K562 (cell line): ENCODE measurements at regions not wholly inside any gene's neighbourhood (a gene's known extent, or its start where the extent isn't known, plus 50 kb on each side); places are given as distances from the start of the nearest gene placed in this dataset.

Source experiments
- ATAC-seq: fragments of 200-7000 bp; cut with Tn5 transposase; 3 replicates; pipeline ENCODE4 v1.9.1; 2020; ENCODE audit warnings: moderate library complexity
- BruUV-seq: library from RNA; stranded (reverse); fragments of 400-500 nt; replicated peaks from 2 replicates; lab custom pipeline; 2021; lab: Mats Ljungman, UMichigan
- CTCF ChIA-PET: fragments of 300-600 bp; formaldehyde crosslinking; extraction: SDS; loops from one replicate; lab custom pipeline; 2021; ENCODE audit warnings: low intra/inter-chr PET ratio; lab: Yijun Ruan, JAX
- POLR2A ChIA-PET: fragments of 300-600, 350-650 bp; sonication (Branson Sonifier 250); formaldehyde crosslinking; extraction: SDS; loops from one replicate; lab custom pipeline; 2021; ENCODE audit warnings: antibody characterized with exemption, inconsistent platforms; lab: Yijun Ruan, JAX
- DNase-seq, 4 experiments: peaks; one replicate each; pipeline versions ENCODE4 v3.0.0 to v3.0.0-alpha.2; 2011 to 2018; ENCODE audit warnings: low spot score in 3 of 4, mixed read lengths in 3 of 4; ENCODE audit errors: extremely low read depth in 1 of 4
- FAIRE-seq: peaks from 2 replicates; lab custom pipeline; 2011; peaks lifted over from hg19 to GRCh38; lab: Jason Lieb, UNC
- H2AFZ ChIP-seq: 2 replicates; pipeline ENCODE4 v1.6.0; 2011; ENCODE audit warnings: low read depth, low read length, control low read depth, inconsistent platforms
- H3K27ac ChIP-seq: fragments of 200-600 bp; 3 replicates; pipeline ENCODE4 v1.8.0; 2011; ENCODE audit warnings: low read depth, mild to moderate bottlenecking, control low read depth, inconsistent platforms, low read length, moderate library complexity, mixed read lengths; ENCODE audit errors: extremely low read depth
- H3K27me3 ChIP-seq, 2 experiments: fragments of 300-600 bp in 1 of 2; 2 replicates in 1 of 2; 3 replicates in 1 of 2; pipeline versions ENCODE4 v1.6.0 to v1.8.0; 2011; ENCODE audit warnings: inconsistent platforms in 2 of 2, low read length in 2 of 2, mild to moderate bottlenecking in 1 of 2, mixed read lengths in 1 of 2, moderate library complexity in 1 of 2; ENCODE audit not compliant: control insufficient read depth in 2 of 2, insufficient read depth in 2 of 2
- H3K36me3 ChIP-seq: fragments of 300-600 bp; 3 replicates; pipeline ENCODE4 v1.8.0; 2011; ENCODE audit warnings: mild to moderate bottlenecking, low read length, inconsistent platforms; ENCODE audit not compliant: control insufficient read depth, insufficient read depth
- H3K4me1 ChIP-seq, 2 experiments: fragments of 200-600 bp in 1 of 2; replicated peaks in 1 of 2; 2 replicates in 1 of 2; 3 replicates in 1 of 2; pipeline versions ENCODE4 v1.5.1 to v1.8.0; 2011; ENCODE audit warnings: inconsistent platforms in 2 of 2, low read length in 2 of 2, mild to moderate bottlenecking in 1 of 2, mixed read lengths in 1 of 2, moderate library complexity in 1 of 2; ENCODE audit not compliant: control insufficient read depth in 2 of 2, insufficient read depth in 2 of 2
- H3K4me2 ChIP-seq: 2 replicates; pipeline ENCODE4 v1.6.1; 2011; ENCODE audit warnings: low read length, control low read depth, inconsistent platforms, mixed read lengths; ENCODE audit not compliant: insufficient read depth
- H3K4me3 ChIP-seq: fragments of 200-600 bp; sonication (generic), shearing (Covaris generic); 2 replicates; pipeline ENCODE4 v1.5.1; 2016; ENCODE audit warnings: control low read depth, inconsistent platforms
- H3K79me2 ChIP-seq: fragments of 200-600 bp; 3 replicates; pipeline ENCODE4 v1.8.0; 2011; ENCODE audit warnings: low read length, inconsistent platforms; ENCODE audit not compliant: control insufficient read depth, insufficient read depth
- H3K9ac ChIP-seq, 2 experiments: 2 replicates each; pipeline versions ENCODE4 v1.6.0 to v1.6.1; 2011; ENCODE audit warnings: low read depth in 2 of 2, low read length in 2 of 2, control low read depth in 1 of 2, inconsistent platforms in 1 of 2, mild to moderate bottlenecking in 1 of 2, mixed read lengths in 1 of 2; ENCODE audit not compliant: insufficient read depth in 1 of 2
- H3K9me1 ChIP-seq: one replicate; pipeline ENCODE4 v1.6.0; 2011; ENCODE audit warnings: inconsistent platforms, mild to moderate bottlenecking, low read length, moderate library complexity; ENCODE audit not compliant: control insufficient read depth, insufficient read depth
- H3K9me3 ChIP-seq: replicated peaks from 2 replicates; pipeline ENCODE4 v1.5.1; 2011; ENCODE audit warnings: low read depth, low read length, inconsistent platforms; ENCODE audit not compliant: control insufficient read depth, insufficient read depth
- H4K20me1 ChIP-seq: replicated peaks from 2 replicates; pipeline ENCODE4 v1.6.1; 2011; ENCODE audit warnings: low read length, inconsistent platforms, mixed read lengths; ENCODE audit not compliant: control insufficient read depth, insufficient read depth
- CEBPB ChIP-seq: fragments of 450-650 bp; IDR thresholded peaks from 2 replicates; pipeline ENCODE4 v1.6.1; 2016; ENCODE audit warnings: missing genetic modification characterization, missing compliant biosample characterization
- FIP1L1 ChIP-seq: fragments of 200-400 bp; formaldehyde crosslinking; IDR thresholded peaks from 2 replicates; pipeline ENCODE4 v1.6.1; 2018; ENCODE audit warnings: mild to moderate bottlenecking, low read depth, low read length; ENCODE audit not compliant: poor library complexity, severe bottlenecking
- FOXA1 ChIP-seq: fragments of 450-650 bp; IDR thresholded peaks from 2 replicates; pipeline ENCODE4 v1.6.1; 2016; ENCODE audit warnings: mild to moderate bottlenecking, borderline replicate concordance
- FOXO4 ChIP-seq: fragments of 450-650 bp; formaldehyde crosslinking; IDR thresholded peaks from 2 replicates; pipeline ENCODE4 v1.4.0; 2020; ENCODE audit warnings: mild to moderate bottlenecking, moderate library complexity
- RFX1 ChIP-seq: fragments of 450-650 bp; IDR thresholded peaks from 2 replicates; pipeline ENCODE4 v1.6.1; 2016; ENCODE audit warnings: mild to moderate bottlenecking, moderate library complexity
- XRCC4 ChIP-seq: IDR thresholded peaks from one replicate; pipeline ENCODE4 v1.6.1; 2011; ENCODE audit not compliant: insufficient read depth, insufficient read length; ENCODE audit errors: extremely low read depth
- ZNF507 ChIP-seq: conservative IDR thresholded peaks from 2 replicates; pipeline ENCODE4 v1.6.1; 2017; ENCODE audit warnings: missing genetic modification characterization, missing compliant biosample characterization
- ZNF764 ChIP-seq: fragments of 250-450 bp; sonication (Bioruptor Pico); IDR thresholded peaks from 2 replicates; pipeline ENCODE4 v1.4.0; 2020; ENCODE audit warnings: low read depth, mild to moderate bottlenecking, moderate library complexity
- in situ Hi-C: fragments of 300-500 bp; cut with MboI; formaldehyde crosslinking; loops from 4 replicates; pipeline ENCODE4 v1.15.0; 2018; ENCODE audit warnings: inconsistent platforms, mixed read lengths
- intact Hi-C: fragments of 100-400 bp; cut with micrococcal nuclease; formaldehyde crosslinking; loops from 2 replicates; pipeline ENCODE4 v1.14.2; 2022
- TF ChIP-seq, protein P1 (sequence below): fragments of 450-650 bp; IDR thresholded peaks from one replicate; pipeline ENCODE4 v1.6.1; 2018; ENCODE audit warnings: mild to moderate bottlenecking, moderate library complexity; ENCODE audit not compliant: partially characterized antibody
- TF ChIP-seq, protein P2 (sequence below): fragments of 450-650 bp; conservative IDR thresholded peaks from 2 replicates; pipeline ENCODE4 v1.6.1; 2016; ENCODE audit warnings: missing genetic modification characterization, low read depth, mild to moderate bottlenecking, control low read depth, missing compliant biosample characterization

DNA sequence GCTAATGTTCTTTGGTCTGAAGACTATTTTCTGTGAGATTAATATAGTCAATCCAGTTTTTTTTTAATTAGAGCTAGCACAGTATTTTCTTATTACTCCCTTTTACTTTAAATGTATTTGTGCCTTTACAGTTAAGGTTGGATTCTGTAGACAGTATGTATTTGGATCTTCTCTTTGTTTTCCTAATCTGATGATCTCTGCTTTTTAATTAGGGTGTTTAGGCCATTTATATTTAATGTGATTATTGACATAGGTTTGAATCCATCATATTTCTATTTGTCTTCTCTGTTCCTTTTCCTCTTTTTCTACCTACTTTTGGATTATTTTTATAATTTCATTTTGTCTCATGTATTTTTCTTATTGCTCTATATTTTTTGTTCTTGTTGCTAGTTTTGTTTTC lies 437.7 kb downstream of the CPS1 start:
- no TSS peak for BruUV-seq
- intact Hi-C loops, result no loop called here
- no peak for FAIRE-seq

GRCh38 chr2:210997373-210997772 lies 441.0 kb downstream of the CPS1 start:
- FAIRE-seq, result no peak
- POLR2A ChIA-PET, result no interaction called here

More for the DNA sequence above, 437.7 kb downstream of the CPS1 start:
- Histone ChIP-seq H3K9me3 (no peaks in the 10 kb centered on the region), H3K4me2 (no peak overlapping the region), H2AFZ (no peak overlapping the region), H3K79me2 (no peaks in the 10 kb centered on the region), H3K4me1 (no peaks in the 10 kb centered on the region), H3K36me3 (no peaks in the 10 kb centered on the region), H3K27me3 (no peaks in the 10 kb centered on the region), H4K20me1 (no peaks in the 10 kb centered on the region), H3K4me3 (no peak overlapping the region), H3K9me1 (no peaks in the 10 kb centered on the region), H3K9ac (no peak overlapping the region), H3K27ac (no peak overlapping the region)
- no peak for DNase-seq
- POLR2A ChIA-PET, result no interaction called here
- peak; percentile 61 for TF ChIP-seq ZNF507
- TF ChIP-seq, protein P1, sequence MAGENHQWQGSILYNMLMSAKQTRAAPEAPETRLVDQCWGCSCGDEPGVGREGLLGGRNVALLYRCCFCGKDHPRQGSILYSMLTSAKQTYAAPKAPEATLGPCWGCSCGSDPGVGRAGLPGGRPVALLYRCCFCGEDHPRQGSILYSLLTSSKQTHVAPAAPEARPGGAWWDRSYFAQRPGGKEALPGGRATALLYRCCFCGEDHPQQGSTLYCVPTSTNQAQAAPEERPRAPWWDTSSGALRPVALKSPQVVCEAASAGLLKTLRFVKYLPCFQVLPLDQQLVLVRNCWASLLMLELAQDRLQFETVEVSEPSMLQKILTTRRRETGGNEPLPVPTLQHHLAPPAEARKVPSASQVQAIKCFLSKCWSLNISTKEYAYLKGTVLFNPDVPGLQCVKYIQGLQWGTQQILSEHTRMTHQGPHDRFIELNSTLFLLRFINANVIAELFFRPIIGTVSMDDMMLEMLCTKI, result no peak
- CTCF ChIA-PET, result no interaction called here
- in situ Hi-C loops, result no loop called here
- no peak for ATAC-seq

More at GRCh38 chr2:210997373-210997772, 441.0 kb downstream of the CPS1 start:
- H3K79me2 ChIP-seq, result no peaks in the 10 kb centered on the region
- in situ Hi-C loops (no loop called here), intact Hi-C loops (no loop called here)
- no peaks in the 10 kb centered on the region for H3K27me3 ChIP-seq
- no peak for DNase-seq
- no peak overlapping the region for H2AFZ ChIP-seq
- no peaks in the 10 kb centered on the region for H4K20me1 ChIP-seq
- H3K9me1 ChIP-seq, result no peaks in the 10 kb centered on the region
- no peak overlapping the region for H3K4me3 ChIP-seq
- no peak overlapping the region for H3K4me2 ChIP-seq
- no peak overlapping the region for H3K27ac ChIP-seq
- no peak overlapping the region for H3K9ac ChIP-seq
- no peaks in the 10 kb centered on the region for H3K36me3 ChIP-seq
- H3K4me1 ChIP-seq, result no peaks in the 10 kb centered on the region
- CTCF ChIA-PET, result no interaction called here
- H3K9me3 ChIP-seq, result no peaks in the 10 kb centered on the region
- ATAC-seq, result no peak
- no TSS peak for BruUV-seq
- TF ChIP-seq FOXA1, result no peak
- no peak for TF ChIP-seq FIP1L1
- TF ChIP-seq FOXO4 (CRISPR knock-in tag), result no peak
- no peak for TF ChIP-seq CEBPB (tag)
- TF ChIP-seq XRCC4, result no peak
- TF ChIP-seq, protein P2, sequence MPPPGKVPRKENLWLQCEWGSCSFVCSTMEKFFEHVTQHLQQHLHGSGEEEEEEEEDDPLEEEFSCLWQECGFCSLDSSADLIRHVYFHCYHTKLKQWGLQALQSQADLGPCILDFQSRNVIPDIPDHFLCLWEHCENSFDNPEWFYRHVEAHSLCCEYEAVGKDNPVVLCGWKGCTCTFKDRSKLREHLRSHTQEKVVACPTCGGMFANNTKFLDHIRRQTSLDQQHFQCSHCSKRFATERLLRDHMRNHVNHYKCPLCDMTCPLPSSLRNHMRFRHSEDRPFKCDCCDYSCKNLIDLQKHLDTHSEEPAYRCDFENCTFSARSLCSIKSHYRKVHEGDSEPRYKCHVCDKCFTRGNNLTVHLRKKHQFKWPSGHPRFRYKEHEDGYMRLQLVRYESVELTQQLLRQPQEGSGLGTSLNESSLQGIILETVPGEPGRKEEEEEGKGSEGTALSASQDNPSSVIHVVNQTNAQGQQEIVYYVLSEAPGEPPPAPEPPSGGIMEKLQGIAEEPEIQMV, result no peak
- no peak for TF ChIP-seq RFX1
- no peak for TF ChIP-seq ZNF764
